ENCODE measurements at regions not wholly inside any gene's neighbourhood (a gene's known extent, or its start where the extent isn't known, plus 50 kb on each side); places are given as distances from the start of the nearest gene placed in this dataset.

GRCh38 chr13:105547851-105548250 lies 987.6 kb downstream of the EFNB2 start:
- H3K27ac Mint-ChIP-seq, result no peak overlapping the region
- TF ChIP-seq ETS1 (IDR thresholded peaks at IDR 0.05) (no peak), ZNF462 (CRISPR knock-in tag; IDR thresholded peaks at IDR 0.05) (no peak), ZNF114 (CRISPR knock-in tag; IDR thresholded peaks at IDR 0.05) (no peak), REST (IDR thresholded peaks at IDR 0.05; ENCODE audit: unreplicated experiment) (no peak), JUNB (IDR thresholded peaks at IDR 0.05; ENCODE audit: unreplicated experiment) (no peak), EZH2phosphoT487 (IDR thresholded peaks at IDR 0.05; ENCODE audit: unreplicated experiment) (no peak), CTCF (conservative IDR thresholded peaks at IDR 0.05; ENCODE audit: low read depth in 2 of 2) (no peak), NANOG (IDR thresholded peaks at IDR 0.05; ENCODE audit: borderline replicate concordance) (no peak), POLR2AphosphoS5 (IDR thresholded peaks at IDR 0.05; ENCODE audit: low read depth) (no peak), ZNF331 (CRISPR knock-in tag; IDR thresholded peaks at IDR 0.05; ENCODE audit: low read depth) (no peak), EZH2 (IDR thresholded peaks at IDR 0.05; ENCODE audit: low read depth, unreplicated experiment) (no peak), STAT1 (IDR thresholded peaks at IDR 0.05; ENCODE audit: unreplicated experiment) (no peak), CREB1 (CRISPR knock-in tag; IDR thresholded peaks at IDR 0.05; ENCODE audit: low read depth) (no peak)
- H3K9me3 Mint-ChIP-seq, result no peaks in the 10 kb centered on the region
- no peaks in the 10 kb centered on the region for H3K27me3 ChIP-seq (ENCODE audit: insufficient read depth)
- no peaks in the 10 kb centered on the region for H4K20me1 ChIP-seq (replicated peaks; ENCODE audit: insufficient read depth)
- no peaks in the 10 kb centered on the region for H3K4me1 ChIP-seq (ENCODE audit: insufficient read depth)
- no peak for DNase-seq (ENCODE audit: low spot score)
- no peaks in the 10 kb centered on the region for H3K4me1 Mint-ChIP-seq
- ATAC-seq, result no peak
- no peak overlapping the region for H2AFZ ChIP-seq
- H3K27me3 Mint-ChIP-seq (ENCODE audit: insufficient read depth, low read depth, poor library complexity), result no peaks in the 10 kb centered on the region
- no peaks in the 10 kb centered on the region for H3K36me3 Mint-ChIP-seq (ENCODE audit: low read depth)
- H3K79me2 ChIP-seq (replicated peaks; ENCODE audit: insufficient read depth), result no peaks in the 10 kb centered on the region
- H3K4me3 Mint-ChIP-seq, result no peak overlapping the region
- H3K27ac ChIP-seq (ENCODE audit: low read depth), result no peak overlapping the region
- no peaks in the 10 kb centered on the region for H3K36me3 ChIP-seq (ENCODE audit: insufficient read depth)
- H3K9me2 ChIP-seq (ENCODE audit: insufficient read depth), result no peaks in the 10 kb centered on the region
- H3K4me3 ChIP-seq, result no peak overlapping the region
- H3F3A ChIP-seq (replicated peaks; ENCODE audit: low read depth), result no peaks in the 10 kb centered on the region
- H3K4me2 ChIP-seq, result no peak overlapping the region

Data from GM23338 (cell line).